ENCODE measurements at regions not wholly inside any gene's neighbourhood (a gene's known extent, or its start where the extent isn't known, plus 50 kb on each side); places are given as distances from the start of the nearest gene placed in this dataset.
A peak's percentile ranks its signal among the peaks of the same experiment; 100 is the strongest.

GRCh38 chr9:27990524-27990923 lies 417.2 kb upstream of the C9orf72 start (continued):
- TF ChIP-seq RUNX3 (IDR thresholded peaks at IDR 0.05; ENCODE audit: low read length) (peak; percentile 94), EP300 (IDR thresholded peaks at IDR 0.05; ENCODE audit: borderline replicate concordance in 1 of 2, control insufficient read depth in 1 of 2, low read depth in 2 of 2, low read length in 2 of 2) (peak in 1 of 2 experiments; percentile 34; a peak in 1 of 4 replicates), CBFB (IDR thresholded peaks at IDR 0.05; ENCODE audit: low read depth) (0 out of 2 replicates have a peak, but pooled peaks have one; percentile 44), TCF3 (IDR thresholded peaks at IDR 0.05; ENCODE audit: borderline replicate concordance, insufficient read depth, low read depth, low read length) (no peak), IKZF1 (conservative IDR thresholded peaks at IDR 0.05) (peak; percentile 47), IRF4 (IDR thresholded peaks at IDR 0.05; ENCODE audit: low read depth, low read length) (0 out of 2 replicates have a peak, but pooled peaks have one; percentile 17), PAX5 (IDR thresholded peaks at IDR 0.05; ENCODE audit: borderline replicate concordance, low read depth, low read length) (peak; percentile 58; the same call in 1 of the 2 replicates), PAX8 (IDR thresholded peaks at IDR 0.05) (no peak)

DNA sequence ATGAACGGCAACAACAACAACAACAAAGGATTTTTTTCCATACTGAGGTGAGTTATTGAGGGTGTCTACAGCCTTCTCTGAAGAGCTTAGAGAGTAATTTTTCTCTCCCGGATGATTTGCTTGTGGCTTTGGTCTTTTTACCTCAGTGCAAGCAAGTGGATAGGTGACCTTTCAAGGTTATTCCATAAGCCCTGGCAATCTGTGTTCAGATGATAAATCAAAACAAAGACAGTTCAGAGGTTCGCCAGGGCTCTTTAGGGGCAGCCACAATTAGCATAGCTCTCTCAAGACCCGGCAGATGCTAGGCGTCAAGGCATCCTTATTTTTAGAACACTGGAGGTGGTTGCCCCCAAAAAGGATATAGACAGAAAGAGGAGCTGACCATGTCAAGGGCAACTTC lies 417.9 kb upstream of the C9orf72 start:
- WGBS (ENCODE audit: insufficient coverage, insufficient replicate concordance, low lambda C conversion rate, missing lambda C conversion rate) = 39% methylated on average over 5 of the region's 5 CpGs
- H4K20me1 ChIP-seq (ENCODE audit: control insufficient read depth, insufficient read depth) = no peaks in the 10 kb centered on the region
- no peak for ATAC-seq
- BruUV-seq (replicated peaks) = no TSS peak
- no peaks in the 10 kb centered on the region for H3K79me2 ChIP-seq (ENCODE audit: control insufficient read depth, insufficient read depth, low read length)
- H3K27ac ChIP-seq (ENCODE audit: control insufficient read depth, insufficient read depth) = no peak overlapping the region
- ChIA-PET CTCF (interaction anchor here (1.4 kb wide), 1 partner anchor 9 kb away, joined by 5 read pairs; no protein-coding TSS in a partner anchor), RAD21 (ENCODE audit: unreplicated experiment) (no interaction called here), POLR2A (no interaction called here), SMC1A (ENCODE audit: uncharacterized antibody, unreplicated experiment) (interaction anchor here (0.6 to 0.8 kb wide), 2 partner anchors 20 to 199 kb away, joined by 3 read pairs; no protein-coding TSS in a partner anchor)
- H3K27me3 ChIP-seq (replicated peaks in 1 of 2; ENCODE audit: control insufficient read depth in 2 of 2, insufficient read depth in 2 of 2, low read length in 1 of 2) = no peaks in the 10 kb centered on the region; a peak in 1 of 4 replicates
- intact Hi-C loops (cut with micrococcal nuclease; ENCODE audit: unreplicated experiment) = no loop called here
- no peak overlapping the region for H3K4me2 ChIP-seq (ENCODE audit: control insufficient read depth, insufficient read depth)
- H3K4me1 ChIP-seq (ENCODE audit: control insufficient read depth, insufficient read depth, low read length) = no peaks in the 10 kb centered on the region
- in situ Hi-C loops (cut with MboI) = no loop called here
- no peak overlapping the region for H3K9ac ChIP-seq (ENCODE audit: control insufficient read depth, insufficient read depth, low read length)
- H3K36me3 ChIP-seq (ENCODE audit: control insufficient read depth in 2 of 2, insufficient read depth in 2 of 2, low read length in 1 of 2) = no peaks in the 10 kb centered on the region
- FAIRE-seq = no peak
- no peak overlapping the region for H2AFZ ChIP-seq (ENCODE audit: control insufficient read depth, low read depth, low read length)
- TF ChIP-seq SREBF1 (IDR thresholded peaks at IDR 0.05; ENCODE audit: low read length) (no peak), MAX (IDR thresholded peaks at IDR 0.05; ENCODE audit: low read depth, low read length) (no peak), HSF1 (IDR thresholded peaks at IDR 0.05; ENCODE audit: low read depth, low read length) (no peak), CHD2 (IDR thresholded peaks at IDR 0.05; ENCODE audit: borderline replicate concordance, low read depth, low read length) (no peak)
- TF ChIP-seq, protein P1, sequence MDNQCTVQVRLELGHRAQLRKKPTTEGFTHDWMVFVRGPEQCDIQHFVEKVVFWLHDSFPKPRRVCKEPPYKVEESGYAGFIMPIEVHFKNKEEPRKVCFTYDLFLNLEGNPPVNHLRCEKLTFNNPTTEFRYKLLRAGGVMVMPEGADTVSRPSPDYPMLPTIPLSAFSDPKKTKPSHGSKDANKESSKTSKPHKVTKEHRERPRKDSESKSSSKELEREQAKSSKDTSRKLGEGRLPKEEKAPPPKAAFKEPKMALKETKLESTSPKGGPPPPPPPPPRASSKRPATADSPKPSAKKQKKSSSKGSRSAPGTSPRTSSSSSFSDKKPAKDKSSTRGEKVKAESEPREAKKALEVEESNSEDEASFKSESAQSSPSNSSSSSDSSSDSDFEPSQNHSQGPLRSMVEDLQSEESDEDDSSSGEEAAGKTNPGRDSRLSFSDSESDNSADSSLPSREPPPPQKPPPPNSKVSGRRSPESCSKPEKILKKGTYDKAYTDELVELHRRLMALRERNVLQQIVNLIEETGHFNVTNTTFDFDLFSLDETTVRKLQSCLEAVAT (IDR thresholded peaks at IDR 0.05) = no peak
- TF ChIP-seq, protein P2, sequence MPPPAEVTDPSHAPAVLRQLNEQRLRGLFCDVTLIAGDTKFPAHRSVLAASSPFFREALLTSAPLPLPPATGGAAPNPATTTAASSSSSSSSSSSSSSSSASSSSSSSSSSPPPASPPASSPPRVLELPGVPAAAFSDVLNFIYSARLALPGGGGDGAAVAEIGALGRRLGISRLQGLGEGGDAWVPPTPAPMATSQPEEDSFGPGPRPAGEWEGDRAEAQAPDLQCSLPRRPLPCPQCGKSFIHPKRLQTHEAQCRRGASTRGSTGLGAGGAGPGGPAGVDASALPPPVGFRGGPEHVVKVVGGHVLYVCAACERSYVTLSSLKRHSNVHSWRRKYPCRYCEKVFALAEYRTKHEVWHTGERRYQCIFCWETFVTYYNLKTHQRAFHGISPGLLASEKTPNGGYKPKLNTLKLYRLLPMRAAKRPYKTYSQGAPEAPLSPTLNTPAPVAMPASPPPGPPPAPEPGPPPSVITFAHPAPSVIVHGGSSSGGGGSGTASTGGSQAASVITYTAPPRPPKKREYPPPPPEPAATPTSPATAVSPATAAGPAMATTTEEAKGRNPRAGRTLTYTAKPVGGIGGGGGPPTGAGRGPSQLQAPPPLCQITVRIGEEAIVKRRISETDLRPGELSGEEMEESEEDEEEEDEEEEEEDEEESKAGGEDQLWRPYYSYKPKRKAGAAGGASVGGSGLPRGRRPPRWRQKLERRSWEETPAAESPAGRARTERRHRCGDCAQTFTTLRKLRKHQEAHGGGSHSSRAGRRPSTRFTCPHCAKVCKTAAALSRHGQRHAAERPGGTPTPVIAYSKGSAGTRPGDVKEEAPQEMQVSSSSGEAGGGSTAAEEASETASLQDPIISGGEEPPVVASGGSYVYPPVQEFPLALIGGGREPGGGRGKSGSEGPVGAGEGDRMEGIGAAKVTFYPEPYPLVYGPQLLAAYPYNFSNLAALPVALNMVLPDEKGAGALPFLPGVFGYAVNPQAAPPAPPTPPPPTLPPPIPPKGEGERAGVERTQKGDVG (CRISPR knock-in tag; IDR thresholded peaks at IDR 0.05) = no peak
- no peak for DNase-seq (ENCODE audit: low read depth, low spot score)
- no peaks in the 10 kb centered on the region for H3K9me3 ChIP-seq (replicated peaks; ENCODE audit: control insufficient read depth, insufficient read depth, low read length)
- H3K4me3 ChIP-seq = no peak overlapping the region
